Esophagus squamous epithelium (tissue), 4 donors: ENCODE measurements at regions not wholly inside any gene's neighbourhood (a gene's known extent, or its start where the extent isn't known, plus 50 kb on each side); places are given as distances from the start of the nearest gene placed in this dataset.

Experiments
- POLR2A ChIP-seq, 4 donors: fragments of 450-650 bp; IDR thresholded peaks; one replicate each; pipeline ENCODE4 v1.6.1; 2017; ENCODE audit warnings: antibody characterized with exemption in 4 of 4, mild to moderate bottlenecking in 4 of 4, moderate library complexity in 3 of 4
- TF ChIP-seq, protein P1 (sequence below), 6 experiments: fragments of 450-650 bp in 4 of 6; fragments of 200-600 bp in 2 of 6; sonication (generic) in 2 of 6; IDR thresholded peaks; one replicate each; pipeline ENCODE4 v1.5.1; 2016 to 2019; ENCODE audit warnings: antibody characterized with exemption in 6 of 6, mild to moderate bottlenecking in 4 of 6, moderate library complexity in 4 of 6

DNA sequence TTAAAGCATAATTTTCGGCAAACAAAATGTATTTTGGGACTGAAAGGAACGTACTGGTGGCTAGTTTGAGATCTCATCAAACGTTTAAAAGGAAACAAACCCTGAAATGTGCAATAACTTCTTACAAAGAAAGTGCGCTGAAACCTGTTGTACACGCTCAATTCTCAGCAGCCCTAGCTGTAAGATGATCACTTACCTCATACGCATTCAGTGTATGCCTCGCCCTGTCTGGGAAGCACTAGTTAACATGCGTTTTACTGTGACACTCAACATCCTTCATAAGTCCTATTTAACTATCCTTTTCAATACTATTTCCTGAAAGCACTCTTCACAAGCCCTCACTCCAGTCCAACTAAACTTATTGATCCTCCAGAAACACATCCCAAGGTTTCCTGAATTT is 485.0 kb upstream of the EDIL3 start:
- TF ChIP-seq, protein P1, sequence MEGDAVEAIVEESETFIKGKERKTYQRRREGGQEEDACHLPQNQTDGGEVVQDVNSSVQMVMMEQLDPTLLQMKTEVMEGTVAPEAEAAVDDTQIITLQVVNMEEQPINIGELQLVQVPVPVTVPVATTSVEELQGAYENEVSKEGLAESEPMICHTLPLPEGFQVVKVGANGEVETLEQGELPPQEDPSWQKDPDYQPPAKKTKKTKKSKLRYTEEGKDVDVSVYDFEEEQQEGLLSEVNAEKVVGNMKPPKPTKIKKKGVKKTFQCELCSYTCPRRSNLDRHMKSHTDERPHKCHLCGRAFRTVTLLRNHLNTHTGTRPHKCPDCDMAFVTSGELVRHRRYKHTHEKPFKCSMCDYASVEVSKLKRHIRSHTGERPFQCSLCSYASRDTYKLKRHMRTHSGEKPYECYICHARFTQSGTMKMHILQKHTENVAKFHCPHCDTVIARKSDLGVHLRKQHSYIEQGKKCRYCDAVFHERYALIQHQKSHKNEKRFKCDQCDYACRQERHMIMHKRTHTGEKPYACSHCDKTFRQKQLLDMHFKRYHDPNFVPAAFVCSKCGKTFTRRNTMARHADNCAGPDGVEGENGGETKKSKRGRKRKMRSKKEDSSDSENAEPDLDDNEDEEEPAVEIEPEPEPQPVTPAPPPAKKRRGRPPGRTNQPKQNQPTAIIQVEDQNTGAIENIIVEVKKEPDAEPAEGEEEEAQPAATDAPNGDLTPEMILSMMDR (IDR thresholded peaks at IDR 0.05), result no peak
- no peak for TF ChIP-seq POLR2A (IDR thresholded peaks at IDR 0.05)
